Stimulated activated naive CD8-positive, alpha-beta T cell treated with anti-CD3 and anti-CD28 coated beads, Interleukin-15, Interleukin-2, amounts not matched to agents 100 U/mL and 50 U/mL, for 24 hours (primary cell): ENCODE measurements at regions not wholly inside any gene's neighbourhood (a gene's known extent, or its start where the extent isn't known, plus 50 kb on each side); places are given as distances from the start of the nearest gene placed in this dataset.
"Not testable (repeated sequence)": the region's sequence is repeated elsewhere in the genome, so short reads cannot be mapped to it uniquely, and the experiment has no call there.

Experiments
- ATAC-seq: fragments of 150-1000 bp; cut with Tn5 transposase; one replicate; pipeline ENCODE4 v1.10.0; 2021
- DNase-seq: peaks from one replicate; pipeline ENCODE4 v3.0.0; 2021

- no peak for DNase-seq
- ATAC-seq, result no peak
These were observed 715.1 kb upstream of the SLC8A1 start for GRCh38 chr2:41167014-41167413.

- ATAC-seq, result no peak
- DNase-seq, result no peak
These were observed 717.9 kb upstream of the SLC8A1 start for GRCh38 chr2:41169744-41170143.

GRCh38 chr2:41170589-41170988, 718.7 kb upstream of the SLC8A1 start:
- ATAC-seq, result no peak
- no peak for DNase-seq

- DNase-seq (no peak), ATAC-seq (no peak)
These were observed 728.5 kb upstream of the SLC8A1 start for GRCh38 chr2:41180387-41180786.

GRCh38 chr2:41182961-41183360, 731.1 kb upstream of the SLC8A1 start:
- no peak for DNase-seq
- ATAC-seq, result no peak

- ATAC-seq, result no peak
These were observed 735.7 kb upstream of the SLC8A1 start for GRCh38 chr2:41187376-41188122.

GRCh38 chr2:41194230-41194629, 742.3 kb upstream of the SLC8A1 start:
- ATAC-seq (no peak), DNase-seq (no peak)

More at GRCh38 chr2:41187376-41188122, 735.7 kb upstream of the SLC8A1 start:
- no peak for DNase-seq

- ATAC-seq (no peak), DNase-seq (no peak)
These were observed 745.9 kb upstream of the SLC8A1 start for GRCh38 chr2:41197781-41198180.

- no peak for DNase-seq
- ATAC-seq, result no peak
These were observed 747.4 kb upstream of the SLC8A1 start for GRCh38 chr2:41199334-41199733.

GRCh38 chr2:41204315-41204714, 752.4 kb upstream of the SLC8A1 start:
- ATAC-seq (no peak), DNase-seq (no peak)

- no peak for ATAC-seq
These were observed 754.1 kb upstream of the SLC8A1 start for GRCh38 chr2:41206004-41206403.

GRCh38 chr2:41207578-41207977, 755.7 kb upstream of the SLC8A1 start:
- DNase-seq (no peak), ATAC-seq (no peak)

More at GRCh38 chr2:41206004-41206403, 754.1 kb upstream of the SLC8A1 start:
- no peak for DNase-seq

GRCh38 chr2:41210030-41210429, 758.1 kb upstream of the SLC8A1 start:
- not testable (repeated sequence) for ATAC-seq, DNase-seq

GRCh38 chr2:41216978-41217377, 765.1 kb upstream of the SLC8A1 start:
- DNase-seq, result no peak

GRCh38 chr2:41222593-41222992, 770.7 kb upstream of the SLC8A1 start:
- no peak for DNase-seq
- no peak for ATAC-seq

More at GRCh38 chr2:41216978-41217377, 765.1 kb upstream of the SLC8A1 start:
- no peak for ATAC-seq

GRCh38 chr2:41234093-41234492, 782.2 kb upstream of the SLC8A1 start:
- no peak for ATAC-seq
- DNase-seq, result no peak

- no peak for DNase-seq
- no peak for ATAC-seq
These were observed 789.6 kb upstream of the SLC8A1 start for GRCh38 chr2:41241325-41242000.

GRCh38 chr2:41242001-41242331, 790.1 kb upstream of the SLC8A1 start:
- ATAC-seq, result no peak
- no peak for DNase-seq

- ATAC-seq (no peak), DNase-seq (no peak)
These were observed 779.7 kb upstream of the PKDCC start for GRCh38 chr2:41267929-41268659.

GRCh38 chr2:41283079-41283775, 764.6 kb upstream of the PKDCC start:
- DNase-seq, result no peak
- ATAC-seq, result no peak

- no peak for DNase-seq
- ATAC-seq, result no peak
These were observed 754.3 kb upstream of the PKDCC start for GRCh38 chr2:41293491-41293890.

- ATAC-seq, result no peak
- no peak for DNase-seq
These were observed 753.5 kb upstream of the PKDCC start for GRCh38 chr2:41294331-41294730.

- ATAC-seq (no peak), DNase-seq (no peak)
These were observed 734.7 kb upstream of the PKDCC start for GRCh38 chr2:41313082-41313481.
